Naive thymus-derived CD4-positive, alpha-beta T cell (primary cell): ENCODE measurements at regions not wholly inside any gene's neighbourhood (a gene's known extent, or its start where the extent isn't known, plus 50 kb on each side); places are given as distances from the start of the nearest gene placed in this dataset.
"Not testable (repeated sequence)": the region's sequence is repeated elsewhere in the genome, so short reads cannot be mapped to it uniquely, and the experiment has no call there.

Experiments
- ATAC-seq: fragments of 150-1000 bp; cut with Tn5 transposase; 2 replicates; pipeline ENCODE4 v1.10.0; 2021; ENCODE audit warnings: mild to moderate bottlenecking, moderate library complexity
- CTCF ChIA-PET: fragments of 350-600 bp; sonication (Branson Sonifier 250); formaldehyde crosslinking; loops from one replicate; lab custom pipeline; 2021; ENCODE audit warnings: antibody characterized with exemption; lab: Charles Lee
- POLR2A ChIA-PET: fragments of 350-600 bp; sonication (Branson Sonifier 250); formaldehyde crosslinking; loops from one replicate; lab custom pipeline; 2021; ENCODE audit warnings: antibody characterized with exemption, inconsistent platforms; lab: Charles Lee
- DNase-seq, 9 donors: peaks; one replicate each; pipeline versions ENCODE4 v3.0.0 to v3.0.0-alpha.2; 2020 to 2022; ENCODE audit warnings: mixed read lengths in 1 of 9
- H3K27ac ChIP-seq: one replicate; pipeline ENCODE4 v1.7.0; 2013; ENCODE audit warnings: mild to moderate bottlenecking, low read depth, low read length, moderate library complexity
- H3K27me3 ChIP-seq, 2 donors: one replicate each; pipeline ENCODE4 v1.7.0; 2013; ENCODE audit warnings: low read length in 2 of 2, mild to moderate bottlenecking in 2 of 2, moderate library complexity in 2 of 2; ENCODE audit not compliant: control insufficient read depth in 2 of 2, insufficient read depth in 2 of 2
- H3K36me3 ChIP-seq, 3 experiments: 1 replicate in 2 of 3; 2 replicates in 1 of 3; pipeline ENCODE4 v1.7.0; 2013; ENCODE audit warnings: low read length in 3 of 3, mild to moderate bottlenecking in 3 of 3, moderate library complexity in 1 of 3; ENCODE audit not compliant: insufficient read depth in 3 of 3, control insufficient read depth in 2 of 3
- H3K4me1 ChIP-seq, 2 donors: one replicate each; pipeline ENCODE4 v1.7.0; 2013; ENCODE audit warnings: low read length in 2 of 2, mild to moderate bottlenecking in 2 of 2, moderate library complexity in 1 of 2; ENCODE audit not compliant: control insufficient read depth in 2 of 2, insufficient read depth in 2 of 2
- H3K4me3 ChIP-seq: 2 replicates; pipeline ENCODE4 v1.7.0; 2013; ENCODE audit warnings: mild to moderate bottlenecking, low read length
- H3K9me3 ChIP-seq, 3 experiments: 1 replicate in 2 of 3; 2 replicates in 1 of 3; pipeline ENCODE4 v1.7.0; 2013; ENCODE audit warnings: low read length in 3 of 3; ENCODE audit not compliant: control insufficient read depth in 2 of 3
- H3K27ac Mint-ChIP-seq, 9 donors: one replicate each; pipeline ENCODE4 v1.8.0; 2020 to 2022; ENCODE audit warnings: mixed read lengths in 9 of 9, mild to moderate bottlenecking in 8 of 9, moderate library complexity in 5 of 9, inconsistent platforms in 2 of 9
- H3K27me3 Mint-ChIP-seq, 5 donors: one replicate each; pipeline ENCODE4 v1.8.0; 2021 to 2022; ENCODE audit warnings: mixed read lengths in 5 of 5, mild to moderate bottlenecking in 1 of 5
- H3K36me3 Mint-ChIP-seq, 5 donors: one replicate each; pipeline ENCODE4 v1.8.0; 2020 to 2022; ENCODE audit warnings: mixed read lengths in 5 of 5, mild to moderate bottlenecking in 3 of 5, inconsistent platforms in 1 of 5
- H3K4me1 Mint-ChIP-seq, 7 donors: one replicate each; pipeline ENCODE4 v1.8.0; 2020 to 2022; ENCODE audit warnings: mixed read lengths in 7 of 7, mild to moderate bottlenecking in 3 of 7, inconsistent platforms in 1 of 7
- H3K4me3 Mint-ChIP-seq, 10 donors: one replicate each; pipeline ENCODE4 v1.8.0; 2020 to 2022; ENCODE audit warnings: mild to moderate bottlenecking in 10 of 10, mixed read lengths in 10 of 10, moderate library complexity in 6 of 10, inconsistent platforms in 2 of 10
- H3K9me3 Mint-ChIP-seq, 11 donors: one replicate each; pipeline ENCODE4 v1.8.0; 2020 to 2022; ENCODE audit warnings: mixed read lengths in 11 of 11, mild to moderate bottlenecking in 4 of 11, inconsistent platforms in 1 of 11, moderate library complexity in 1 of 11
- intact Hi-C, 2 donors: fragments of 100-400 bp; cut with micrococcal nuclease; formaldehyde crosslinking; loops; one replicate each; pipeline ENCODE4 v1.15.1; 2023

DNA sequence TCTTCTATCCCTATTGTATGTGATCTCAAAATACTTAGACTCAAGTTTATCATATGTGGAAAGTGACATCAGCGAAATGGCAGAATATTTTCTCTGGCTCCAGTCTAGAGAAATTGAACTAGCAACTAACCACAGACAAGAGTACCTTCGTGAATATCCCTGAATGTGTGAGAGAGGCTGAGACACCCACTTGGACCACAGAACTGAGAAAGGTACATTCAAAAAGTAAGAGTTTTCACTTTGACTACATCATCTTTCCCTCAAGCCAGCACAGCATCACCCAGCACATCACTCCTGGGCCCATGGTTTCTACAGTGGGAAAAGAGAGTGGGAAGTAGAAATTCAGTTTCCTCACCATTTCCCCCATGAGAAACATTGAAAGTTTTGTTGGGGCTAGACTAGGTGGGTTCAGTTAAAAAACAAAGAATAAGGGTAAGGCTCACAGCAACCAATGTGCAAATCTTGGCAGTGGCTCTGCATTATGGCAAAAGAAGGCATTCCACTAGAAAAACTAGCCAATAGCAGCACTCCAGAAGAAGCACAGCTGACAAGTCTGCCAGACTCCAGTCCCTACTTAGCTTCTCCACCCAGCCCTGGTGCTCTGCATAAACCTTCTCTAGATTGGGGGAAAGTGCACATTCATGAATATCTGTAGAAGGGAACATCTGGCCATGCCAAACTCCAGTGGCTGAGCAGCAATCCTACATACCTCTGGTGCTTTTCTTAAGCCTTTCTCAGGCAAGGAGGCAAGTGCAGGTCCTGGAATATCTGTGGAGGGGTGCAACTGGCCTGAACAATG, 225.6 kb upstream of the VLDLR start:
- H3K27ac ChIP-seq, result no peak overlapping the region
- ATAC-seq (no peak), DNase-seq (no peak)
- no peak overlapping the region for H3K27ac Mint-ChIP-seq
- H3K27me3 ChIP-seq, result no peaks in the 10 kb centered on the region
- H3K27me3 Mint-ChIP-seq, result peaks cover 4 to 12% (median 5%) of the 10 kb centered on the region in 5 donors
- no peak overlapping the region for H3K4me3 ChIP-seq
- ChIA-PET POLR2A (no interaction called here), CTCF (no interaction called here)
- intact Hi-C loops, result no loop called here
- no peaks in the 10 kb centered on the region for H3K4me1 ChIP-seq
- H3K4me3 Mint-ChIP-seq, result no peak overlapping the region
- H3K9me3 ChIP-seq, result no peaks in the 10 kb centered on the region
- H3K9me3 Mint-ChIP-seq, result peaks cover 0 to 11% (median 2%) of the 10 kb centered on the region in 11 donors
- H3K36me3 ChIP-seq, result no peaks in the 10 kb centered on the region
- peaks cover 0 to 3% (median 0%) of the 10 kb centered on the region in 5 donors for H3K36me3 Mint-ChIP-seq
- H3K4me1 Mint-ChIP-seq, result no peaks in the 10 kb centered on the region

DNA sequence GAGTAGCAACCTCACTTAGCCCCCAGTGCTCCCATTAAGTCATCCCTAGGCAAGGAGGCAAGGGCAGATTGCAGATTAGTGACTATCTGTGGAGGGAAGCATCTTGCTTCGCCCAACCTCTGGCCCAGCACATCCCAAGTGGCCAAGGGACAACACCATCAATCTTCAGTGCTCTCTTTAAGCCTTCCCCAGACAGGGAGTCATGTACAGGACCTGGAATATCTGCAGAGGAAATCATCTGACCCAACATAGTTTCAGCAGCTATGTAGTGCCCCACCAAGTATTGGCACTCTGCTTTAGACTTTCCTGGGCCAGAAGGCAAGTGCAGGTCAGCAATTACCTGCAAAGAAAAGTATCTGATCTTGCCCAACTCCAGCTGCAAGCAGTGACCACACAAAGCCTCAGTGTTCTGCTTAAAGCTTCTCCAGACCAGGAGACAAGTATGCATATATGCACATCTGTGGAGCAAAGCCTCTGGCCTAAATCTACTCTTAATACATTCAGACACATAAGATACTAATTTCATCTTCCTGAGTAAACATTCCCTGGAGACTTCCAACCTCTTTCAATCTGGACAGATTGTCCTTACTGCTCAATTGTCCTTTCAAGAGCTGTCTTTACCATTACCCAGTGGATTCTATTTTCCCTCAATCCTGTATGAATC, 224.8 kb upstream of the VLDLR start:
- CTCF ChIA-PET, result interaction anchor here (0.7 kb wide), 1 partner anchor 263 kb away, joined by 3 read pairs; no protein-coding TSS in a partner anchor

DNA sequence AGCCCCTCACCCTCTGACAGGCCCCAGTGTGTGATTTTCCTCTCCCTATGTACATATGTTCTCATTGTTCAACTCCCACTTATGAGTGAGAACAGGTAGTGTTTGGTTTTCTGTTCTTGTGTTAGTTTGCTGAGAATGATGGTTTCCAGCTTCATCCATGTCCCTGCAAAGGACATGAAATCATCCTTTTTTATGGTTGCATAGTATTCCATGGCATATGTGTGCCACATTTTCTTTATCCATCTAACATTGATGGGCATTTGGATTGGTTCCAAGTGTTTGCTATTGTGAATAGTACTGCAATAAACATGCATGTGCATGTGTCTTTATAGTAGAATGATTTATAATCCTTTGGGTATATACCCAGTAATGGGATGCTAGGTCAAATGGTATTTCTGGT, 223.7 kb upstream of the VLDLR start:
- Mint-ChIP-seq H3K27me3 (peaks cover 3 to 28% (median 13%) of the 10 kb centered on the region in 5 donors), H3K9me3 (peaks cover 0 to 22% (median 5%) of the 10 kb centered on the region in 11 donors)
- H3K27ac Mint-ChIP-seq, H3K4me1 Mint-ChIP-seq, DNase-seq, H3K36me3 Mint-ChIP-seq, intact Hi-C loops, H3K9me3 ChIP-seq, H3K4me3 Mint-ChIP-seq, H3K36me3 ChIP-seq, H3K4me3 ChIP-seq, CTCF ChIA-PET, H3K4me1 ChIP-seq, H3K27ac ChIP-seq, ATAC-seq, H3K27me3 ChIP-seq, POLR2A ChIA-PET: not testable (repeated sequence)

More for the DNA sequence above, 224.8 kb upstream of the VLDLR start:
- Histone ChIP-seq H3K4me3 (no peak overlapping the region), H3K27ac (no peak overlapping the region), H3K27me3 (no peaks in the 10 kb centered on the region), H3K4me1 (no peaks in the 10 kb centered on the region), H3K9me3 (no peaks in the 10 kb centered on the region), H3K36me3 (no peaks in the 10 kb centered on the region)
- no peak for DNase-seq
- ATAC-seq, result no peak
- Mint-ChIP-seq H3K4me1 (no peaks in the 10 kb centered on the region), H3K27me3 (peaks cover 3 to 18% (median 5%) of the 10 kb centered on the region in 5 donors), H3K4me3 (no peak overlapping the region), H3K36me3 (peaks cover 0 to 3% (median 0%) of the 10 kb centered on the region in 5 donors), H3K9me3 (peaks cover 0 to 13% (median 3%) of the 10 kb centered on the region in 11 donors), H3K27ac (no peak overlapping the region)
- intact Hi-C loops, result no loop called here
- POLR2A ChIA-PET, result no interaction called here

DNA sequence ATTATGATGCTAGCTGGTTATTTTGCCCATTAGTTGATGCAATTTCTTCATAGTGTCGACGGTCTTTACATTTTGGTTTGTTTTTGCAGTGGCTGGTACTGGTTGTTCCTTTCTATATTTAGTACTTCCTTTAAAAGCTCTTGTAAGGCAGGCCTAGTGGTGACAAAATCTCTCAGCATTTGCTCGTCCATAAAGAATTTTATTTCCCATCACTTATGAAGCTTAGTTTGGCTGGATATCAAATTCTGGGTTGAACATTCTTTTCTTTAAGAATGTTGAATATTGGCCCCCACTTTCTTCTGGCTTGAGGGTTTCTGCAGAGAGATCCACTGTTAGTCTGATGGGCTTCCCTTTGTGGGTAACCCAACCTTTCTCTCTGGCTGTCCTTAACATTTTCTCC, 219.8 kb upstream of the VLDLR start:
- Mint-ChIP-seq H3K27me3 (peaks cover 0 to 34% (median 6%) of the 10 kb centered on the region in 5 donors), H3K9me3 (peaks cover 3 to 47% (median 14%) of the 10 kb centered on the region in 11 donors)
- H3K4me3 ChIP-seq, H3K9me3 ChIP-seq, H3K36me3 ChIP-seq, H3K4me1 ChIP-seq, H3K27ac ChIP-seq, H3K27ac Mint-ChIP-seq, H3K4me3 Mint-ChIP-seq, H3K36me3 Mint-ChIP-seq, H3K27me3 ChIP-seq, DNase-seq, CTCF ChIA-PET, intact Hi-C loops, H3K4me1 Mint-ChIP-seq, ATAC-seq, POLR2A ChIA-PET: not testable (repeated sequence)

DNA sequence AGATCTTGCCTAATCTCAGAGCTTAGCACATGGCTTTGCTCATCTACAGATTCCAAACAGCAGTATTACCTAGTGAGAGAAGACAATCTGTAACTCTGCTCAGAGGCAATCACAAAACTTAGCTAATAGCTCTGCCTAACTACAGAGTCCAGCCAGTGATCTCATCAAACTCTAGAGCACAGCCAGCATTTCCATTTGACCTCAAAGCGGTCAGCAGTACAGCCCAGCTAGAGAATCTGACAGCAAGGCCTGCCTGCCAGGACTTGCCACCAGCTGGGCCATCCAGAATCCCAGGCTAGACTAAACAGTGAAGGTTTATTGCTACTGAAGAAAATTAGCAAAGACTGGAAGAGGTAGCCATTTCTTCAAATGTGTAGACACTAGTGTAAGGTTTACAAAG, 217.9 kb upstream of the VLDLR start:
- no peak overlapping the region for H3K27ac Mint-ChIP-seq
- H3K27me3 Mint-ChIP-seq, result peaks cover 0 to 34% (median 6%) of the 10 kb centered on the region in 5 donors
- DNase-seq (no peak), ATAC-seq (no peak)
- H3K36me3 ChIP-seq, result no peaks in the 10 kb centered on the region
- H3K36me3 Mint-ChIP-seq, result peaks cover 0 to 3% (median 0%) of the 10 kb centered on the region in 5 donors
- ChIA-PET POLR2A (no interaction called here), CTCF (no interaction called here)
- H3K4me3 Mint-ChIP-seq, result no peak overlapping the region
- no peaks in the 10 kb centered on the region for H3K27me3 ChIP-seq
- intact Hi-C loops, result no loop called here
- H3K9me3 ChIP-seq, result peaks cover 0 to 9% (median 0%) of the 10 kb centered on the region in 3 experiments
- H3K9me3 Mint-ChIP-seq, result peaks cover 0 to 47% (median 11%) of the 10 kb centered on the region in 11 donors
- no peaks in the 10 kb centered on the region for H3K4me1 Mint-ChIP-seq
- H3K27ac ChIP-seq, result no peak overlapping the region
- no peaks in the 10 kb centered on the region for H3K4me1 ChIP-seq
- H3K4me3 ChIP-seq, result no peak overlapping the region

DNA sequence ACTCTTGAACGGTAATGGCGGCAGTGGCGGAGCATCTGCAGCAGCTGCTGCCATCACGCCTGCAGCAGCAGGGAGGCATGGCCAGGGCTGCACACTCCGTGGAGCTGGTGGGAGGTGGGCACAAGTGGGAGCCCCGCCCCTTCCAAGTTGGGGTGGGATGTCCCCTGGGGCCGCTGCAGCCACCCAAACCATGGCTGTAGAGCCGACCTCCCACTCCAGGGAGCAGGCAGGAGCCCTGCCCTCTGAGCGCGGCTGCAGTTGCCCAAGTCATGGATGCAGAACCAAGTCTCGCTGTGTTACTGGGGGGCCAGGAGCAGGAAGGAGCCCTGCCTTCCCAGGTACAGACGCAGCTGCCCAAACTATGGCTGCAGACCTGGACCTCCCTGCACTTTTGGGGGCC, 215.3 kb upstream of the VLDLR start:
- ATAC-seq, result no peak
- DNase-seq, result no peak
- POLR2A ChIA-PET, result no interaction called here
- H3K27me3 Mint-ChIP-seq, result peaks cover 0 to 29% (median 7%) of the 10 kb centered on the region in 5 donors
- no peak overlapping the region for H3K27ac Mint-ChIP-seq
- H3K4me1 ChIP-seq, result no peaks in the 10 kb centered on the region
- CTCF ChIA-PET, result no interaction called here
- intact Hi-C loops, result no loop called here
- no peak overlapping the region for H3K4me3 Mint-ChIP-seq
- no peak overlapping the region for H3K27ac ChIP-seq
- H3K27me3 ChIP-seq, result no peaks in the 10 kb centered on the region
- no peaks in the 10 kb centered on the region for H3K36me3 ChIP-seq
- H3K4me1 Mint-ChIP-seq, result no peaks in the 10 kb centered on the region
- peaks cover 0 to 37% (median 11%) of the 10 kb centered on the region in 11 donors for H3K9me3 Mint-ChIP-seq
- H3K4me3 ChIP-seq, result no peak overlapping the region
- H3K36me3 Mint-ChIP-seq, result peaks cover 0 to 3% (median 0%) of the 10 kb centered on the region in 5 donors
- peaks cover 0 to 9% (median 0%) of the 10 kb centered on the region in 3 experiments for H3K9me3 ChIP-seq
